ENCODE measurements at regions not wholly inside any gene's neighbourhood (a gene's known extent, or its start where the extent isn't known, plus 50 kb on each side); places are given as distances from the start of the nearest gene placed in this dataset.

DNA sequence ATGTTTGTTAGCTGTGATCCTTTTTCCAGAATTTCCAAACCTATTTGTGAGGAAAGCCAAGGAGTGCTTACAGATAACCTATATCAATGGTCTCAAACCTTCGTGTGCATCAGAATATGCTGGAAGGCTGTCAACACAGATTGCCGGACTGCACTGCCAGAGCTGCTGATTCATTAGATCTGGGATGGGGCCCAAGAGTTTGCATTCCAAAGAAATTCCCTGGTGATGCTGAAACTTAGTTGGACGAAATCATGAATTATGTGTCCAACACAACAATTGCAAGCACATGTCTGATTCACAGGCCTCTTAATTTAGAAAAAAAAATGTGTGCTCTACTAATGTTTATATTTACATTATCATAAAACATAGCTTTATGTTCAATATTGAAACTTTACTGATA is 544.0 kb upstream of the AMOT start:
- TF ChIP-seq, protein P1, sequence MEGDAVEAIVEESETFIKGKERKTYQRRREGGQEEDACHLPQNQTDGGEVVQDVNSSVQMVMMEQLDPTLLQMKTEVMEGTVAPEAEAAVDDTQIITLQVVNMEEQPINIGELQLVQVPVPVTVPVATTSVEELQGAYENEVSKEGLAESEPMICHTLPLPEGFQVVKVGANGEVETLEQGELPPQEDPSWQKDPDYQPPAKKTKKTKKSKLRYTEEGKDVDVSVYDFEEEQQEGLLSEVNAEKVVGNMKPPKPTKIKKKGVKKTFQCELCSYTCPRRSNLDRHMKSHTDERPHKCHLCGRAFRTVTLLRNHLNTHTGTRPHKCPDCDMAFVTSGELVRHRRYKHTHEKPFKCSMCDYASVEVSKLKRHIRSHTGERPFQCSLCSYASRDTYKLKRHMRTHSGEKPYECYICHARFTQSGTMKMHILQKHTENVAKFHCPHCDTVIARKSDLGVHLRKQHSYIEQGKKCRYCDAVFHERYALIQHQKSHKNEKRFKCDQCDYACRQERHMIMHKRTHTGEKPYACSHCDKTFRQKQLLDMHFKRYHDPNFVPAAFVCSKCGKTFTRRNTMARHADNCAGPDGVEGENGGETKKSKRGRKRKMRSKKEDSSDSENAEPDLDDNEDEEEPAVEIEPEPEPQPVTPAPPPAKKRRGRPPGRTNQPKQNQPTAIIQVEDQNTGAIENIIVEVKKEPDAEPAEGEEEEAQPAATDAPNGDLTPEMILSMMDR (conservative IDR thresholded peaks at IDR 0.05; ENCODE audit: low read length): no peak
- no peak for TF ChIP-seq EZH2phosphoT487 (IDR thresholded peaks at IDR 0.05; ENCODE audit: borderline replicate concordance)
